ENCODE measurements at regions not wholly inside any gene's neighbourhood (a gene's known extent, or its start where the extent isn't known, plus 50 kb on each side); places are given as distances from the start of the nearest gene placed in this dataset.
"Not testable (repeated sequence)": the region's sequence is repeated elsewhere in the genome, so short reads cannot be mapped to it uniquely, and the experiment has no call there.

DNA sequence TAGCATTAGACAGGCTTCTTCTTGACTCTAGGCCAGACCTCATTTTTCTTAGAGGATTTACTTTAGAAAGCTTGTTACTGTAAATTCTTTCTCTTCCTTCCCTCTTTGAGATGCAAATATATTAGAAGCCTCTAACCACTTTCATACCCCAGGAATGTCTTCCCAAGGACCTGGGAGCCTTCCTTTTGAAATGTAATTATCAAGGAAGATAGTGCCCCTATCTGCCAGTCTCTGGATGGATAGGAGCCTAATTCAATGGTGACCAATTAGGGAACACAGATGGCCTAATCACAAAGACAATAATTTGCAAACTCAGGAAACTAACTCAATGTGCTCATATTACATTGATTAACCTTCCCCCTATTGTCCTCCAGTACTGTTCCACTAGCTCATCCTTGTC is 145.6 kb upstream of the DCAF8L1 start:
- H3K27me3 ChIP-seq: no peaks in the 10 kb centered on the region
- no peak for TF ChIP-seq POLR2A (IDR thresholded peaks at IDR 0.05)
- TF ChIP-seq, protein P1, sequence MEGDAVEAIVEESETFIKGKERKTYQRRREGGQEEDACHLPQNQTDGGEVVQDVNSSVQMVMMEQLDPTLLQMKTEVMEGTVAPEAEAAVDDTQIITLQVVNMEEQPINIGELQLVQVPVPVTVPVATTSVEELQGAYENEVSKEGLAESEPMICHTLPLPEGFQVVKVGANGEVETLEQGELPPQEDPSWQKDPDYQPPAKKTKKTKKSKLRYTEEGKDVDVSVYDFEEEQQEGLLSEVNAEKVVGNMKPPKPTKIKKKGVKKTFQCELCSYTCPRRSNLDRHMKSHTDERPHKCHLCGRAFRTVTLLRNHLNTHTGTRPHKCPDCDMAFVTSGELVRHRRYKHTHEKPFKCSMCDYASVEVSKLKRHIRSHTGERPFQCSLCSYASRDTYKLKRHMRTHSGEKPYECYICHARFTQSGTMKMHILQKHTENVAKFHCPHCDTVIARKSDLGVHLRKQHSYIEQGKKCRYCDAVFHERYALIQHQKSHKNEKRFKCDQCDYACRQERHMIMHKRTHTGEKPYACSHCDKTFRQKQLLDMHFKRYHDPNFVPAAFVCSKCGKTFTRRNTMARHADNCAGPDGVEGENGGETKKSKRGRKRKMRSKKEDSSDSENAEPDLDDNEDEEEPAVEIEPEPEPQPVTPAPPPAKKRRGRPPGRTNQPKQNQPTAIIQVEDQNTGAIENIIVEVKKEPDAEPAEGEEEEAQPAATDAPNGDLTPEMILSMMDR (IDR thresholded peaks at IDR 0.05): no peak
- H3K4me3 ChIP-seq: no peak overlapping the region
- no peaks in the 10 kb centered on the region for H3K9me3 ChIP-seq
- DNase-seq: no peak
- no peaks in the 10 kb centered on the region for H3K36me3 ChIP-seq (ENCODE audit: low read depth, missing control alignments)
- no peak overlapping the region for H3K27ac ChIP-seq
- no peaks in the 10 kb centered on the region for H3K4me1 ChIP-seq
- intact Hi-C loops (cut with DNase I; ENCODE audit: low total_unique reads): no loop called here

- intact Hi-C loops (cut with DNase I; ENCODE audit: low total_unique reads): no loop called here
- H3K27ac ChIP-seq: no peak overlapping the region
- 94 to 100% methylated on average over 2 of the region's 2 CpGs for WGBS, 2 donors
- DNase-seq: no peak
- H3K4me1 ChIP-seq: no peaks in the 10 kb centered on the region
- TF ChIP-seq, protein P1 (IDR thresholded peaks at IDR 0.05): no peak
- no peak for TF ChIP-seq POLR2A (IDR thresholded peaks at IDR 0.05)
- no peaks in the 10 kb centered on the region for H3K27me3 ChIP-seq
- H3K4me3 ChIP-seq: no peak overlapping the region
- H3K9me3 ChIP-seq: no peaks in the 10 kb centered on the region
- no peaks in the 10 kb centered on the region for H3K36me3 ChIP-seq (ENCODE audit: low read depth, missing control alignments)
These were observed 143.2 kb upstream of the DCAF8L1 start for GRCh38 chrX:28124416-28124815.

DNA sequence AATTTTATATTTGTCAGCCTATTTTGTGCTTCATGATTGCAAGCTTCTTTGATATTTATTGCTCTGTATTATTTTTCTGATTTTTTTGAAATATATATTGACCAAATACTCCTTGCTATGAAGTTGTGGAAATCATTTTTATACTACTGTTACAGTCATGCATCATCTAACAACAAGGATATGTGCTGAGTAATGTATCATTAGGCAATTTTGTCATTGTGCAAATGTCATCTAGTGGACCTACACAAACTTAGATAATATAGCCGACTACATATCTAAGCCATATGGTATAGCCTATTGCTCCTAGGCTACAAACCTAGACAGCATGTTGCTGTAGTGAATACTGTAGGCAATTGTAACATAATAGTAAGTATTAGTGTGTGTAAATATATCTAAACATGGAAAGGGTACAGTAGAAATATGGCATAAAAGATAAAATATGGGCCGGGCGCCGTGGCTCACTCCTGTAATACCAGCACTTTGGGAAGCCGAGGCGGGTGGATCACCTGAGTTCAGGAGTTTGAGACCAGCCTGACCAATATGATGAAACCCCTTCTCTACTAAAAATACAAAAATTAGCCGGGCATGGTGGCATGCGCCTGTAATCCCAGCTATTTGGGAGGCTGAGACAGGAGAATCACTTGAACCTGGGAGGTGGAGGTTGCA is 139.5 kb upstream of the DCAF8L1 start:
- WGBS, 2 donors: 94 to 97% methylated on average over 8 of the region's 8 CpGs
- H3K4me1 ChIP-seq; H3K36me3 ChIP-seq (ENCODE audit: low read depth, missing control alignments); DNase-seq; H3K9me3 ChIP-seq; H3K27ac ChIP-seq; H3K4me3 ChIP-seq; intact Hi-C loops (cut with DNase I; ENCODE audit: low total_unique reads); H3K27me3 ChIP-seq: not testable (repeated sequence)

GRCh38 chrX:28120072-28120471 is 138.8 kb upstream of the DCAF8L1 start:
- TF ChIP-seq, protein P1 (IDR thresholded peaks at IDR 0.05): no peak
- TF ChIP-seq POLR2A (IDR thresholded peaks at IDR 0.05): no peak
- whole genome bisulfite sequencing, 2 donors: 85 to 90% methylated on average over 4 of the region's 4 CpGs
- no peak overlapping the region for H3K27ac ChIP-seq
- H3K4me1 ChIP-seq: no peaks in the 10 kb centered on the region
- H3K9me3 ChIP-seq: no peaks in the 10 kb centered on the region
- intact Hi-C loops (cut with DNase I; ENCODE audit: low total_unique reads): no loop called here
- no peak overlapping the region for H3K4me3 ChIP-seq
- no peak for DNase-seq
- H3K36me3 ChIP-seq (ENCODE audit: low read depth, missing control alignments): no peaks in the 10 kb centered on the region
- no peaks in the 10 kb centered on the region for H3K27me3 ChIP-seq

DNA sequence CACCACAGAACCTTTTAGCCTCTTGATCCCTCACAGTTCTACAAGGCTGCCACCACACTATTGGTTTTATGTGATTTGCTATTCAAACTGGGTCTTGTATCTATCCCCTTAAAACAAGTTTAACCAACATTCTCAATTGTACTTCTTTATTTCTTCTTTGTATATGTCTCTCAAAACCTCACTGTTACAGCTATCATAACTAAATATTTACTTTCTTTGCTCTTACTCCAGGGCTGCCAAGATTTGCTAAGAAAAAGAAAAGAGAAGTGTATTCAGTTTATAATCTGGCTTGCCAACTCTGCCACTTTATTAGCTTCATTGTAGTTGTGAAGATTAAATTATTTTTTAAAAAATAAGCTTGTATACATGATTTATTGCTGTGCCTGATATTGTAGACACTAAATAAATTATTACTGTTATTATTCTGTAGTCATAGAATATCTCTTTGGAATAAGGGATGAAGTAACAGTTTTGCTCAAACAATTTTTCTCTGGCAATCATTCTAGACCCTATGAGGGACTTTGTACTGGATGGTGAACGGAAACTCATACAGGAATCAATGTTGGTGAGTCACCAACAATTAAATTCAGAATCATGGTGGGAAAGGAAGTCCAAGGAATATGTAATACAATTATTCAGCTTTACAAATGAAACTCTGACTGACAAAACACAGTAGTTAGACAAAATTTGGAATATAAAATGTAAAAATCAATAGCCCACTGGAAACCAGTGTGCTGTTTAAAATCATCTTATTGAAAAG is 127.1 kb upstream of the DCAF8L1 start:
- DNase-seq: no peak
- H3K9me3 ChIP-seq: no peaks in the 10 kb centered on the region
- no peaks in the 10 kb centered on the region for H3K4me1 ChIP-seq
- WGBS, 2 donors: 88 to 92% methylated on average over 1 of the region's 1 CpG
- no peak overlapping the region for H3K27ac ChIP-seq
- intact Hi-C loops (cut with DNase I; ENCODE audit: low total_unique reads): no loop called here
- H3K4me3 ChIP-seq: no peak overlapping the region
- TF ChIP-seq POLR2A (IDR thresholded peaks at IDR 0.05): no peak
- TF ChIP-seq, protein P1 (IDR thresholded peaks at IDR 0.05): no peak
- H3K27me3 ChIP-seq: no peaks in the 10 kb centered on the region
- H3K36me3 ChIP-seq (ENCODE audit: low read depth, missing control alignments): no peaks in the 10 kb centered on the region

All from testis (tissue), 2 donors.